ENCODE measurements at regions not wholly inside any gene's neighbourhood (a gene's known extent, or its start where the extent isn't known, plus 50 kb on each side); places are given as distances from the start of the nearest gene placed in this dataset.

DNA sequence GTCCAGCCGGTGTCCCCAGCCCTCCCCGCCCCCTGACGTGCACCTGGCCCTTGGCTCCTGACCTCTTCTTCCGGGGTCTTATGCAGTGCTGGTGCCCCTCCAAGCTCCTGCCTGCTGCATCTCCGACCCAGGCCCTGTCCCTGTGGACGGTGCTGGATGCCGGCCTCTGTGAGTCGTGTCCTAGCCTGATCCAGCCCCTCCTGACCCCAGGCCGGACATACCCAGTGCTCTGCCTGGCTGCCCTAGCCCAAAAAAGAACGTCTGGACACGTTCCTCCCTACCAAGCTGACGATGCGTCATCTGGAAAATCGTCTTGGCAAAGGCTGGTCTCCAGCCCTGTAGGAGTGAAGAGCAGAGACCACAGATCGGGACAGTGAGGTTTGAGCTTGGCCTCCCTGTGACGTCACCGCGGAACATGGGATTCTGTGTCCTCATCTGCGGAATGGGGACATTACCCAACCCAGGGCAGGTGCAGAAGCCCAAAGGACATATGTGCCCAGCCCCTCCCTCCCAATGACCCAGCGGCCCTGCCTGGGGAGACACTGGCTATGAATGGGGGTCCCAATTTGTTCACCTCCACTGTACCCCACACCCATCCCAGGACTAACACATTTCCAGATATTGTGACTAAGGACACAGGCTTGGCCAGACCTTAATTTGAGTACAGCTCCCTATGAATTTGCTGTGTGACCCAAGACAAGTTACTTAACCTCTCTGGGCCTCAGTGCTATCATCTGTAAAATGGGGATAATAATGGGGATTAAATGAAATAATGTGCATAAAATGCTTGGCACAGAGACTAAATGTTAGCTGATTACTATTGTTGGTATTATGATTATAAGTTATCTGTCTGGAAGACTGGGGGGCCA is 51.0 kb upstream of the BCL11B start:
- no peak for TF ChIP-seq CTCF (conservative IDR thresholded peaks at IDR 0.05)
- no peak for TF ChIP-seq EZH2 (IDR thresholded peaks at IDR 0.05; ENCODE audit: low read depth)

All from PC-9 (cell line).